Embryonic facial prominence (tissue), 1 donor: ENCODE measurements at regions not wholly inside any gene's neighbourhood (a gene's known extent, or its start where the extent isn't known, plus 50 kb on each side); places are given as distances from the start of the nearest gene placed in this dataset.
"Not testable (repeated sequence)": the region's sequence is repeated elsewhere in the genome, so short reads cannot be mapped to it uniquely, and the experiment has no call there.

Experiments
- DNase-seq: peaks from one replicate; pipeline ENCODE4 v3.0.0-alpha.2; 2016; ENCODE audit errors: extremely low spot score

DNA sequence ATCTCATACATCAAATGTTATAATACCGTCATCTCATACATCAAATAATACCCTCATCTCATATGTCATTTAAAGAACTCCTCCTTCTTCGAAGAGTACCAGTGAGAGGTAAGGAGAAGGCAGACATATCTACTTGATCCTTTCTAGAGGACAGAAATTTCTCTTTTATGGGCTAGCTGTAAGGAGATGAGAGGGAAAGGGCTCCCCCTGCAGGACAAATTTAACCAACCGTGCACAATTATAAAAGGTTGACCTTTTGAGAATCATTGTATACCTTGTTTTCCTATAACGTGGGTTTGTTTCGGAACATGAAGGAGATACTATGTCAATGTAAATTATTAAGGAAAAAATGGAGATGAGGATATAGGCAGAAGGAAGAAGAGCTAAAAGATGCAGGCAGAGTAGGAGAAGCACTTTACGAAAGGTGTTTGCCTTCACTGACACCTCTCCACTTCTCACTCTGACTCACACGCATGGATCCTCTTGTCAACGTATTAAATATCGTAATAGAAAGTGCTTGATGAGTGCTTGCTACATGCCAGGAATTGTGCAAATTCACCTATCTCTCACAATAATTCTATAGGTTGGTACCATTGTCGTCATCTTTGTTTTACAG lies 465.9 kb upstream of the ERCC4 start:
- no peak for DNase-seq

GRCh38 chr16:13463619-13464018 lies 456.3 kb upstream of the ERCC4 start:
- DNase-seq = no peak

DNA sequence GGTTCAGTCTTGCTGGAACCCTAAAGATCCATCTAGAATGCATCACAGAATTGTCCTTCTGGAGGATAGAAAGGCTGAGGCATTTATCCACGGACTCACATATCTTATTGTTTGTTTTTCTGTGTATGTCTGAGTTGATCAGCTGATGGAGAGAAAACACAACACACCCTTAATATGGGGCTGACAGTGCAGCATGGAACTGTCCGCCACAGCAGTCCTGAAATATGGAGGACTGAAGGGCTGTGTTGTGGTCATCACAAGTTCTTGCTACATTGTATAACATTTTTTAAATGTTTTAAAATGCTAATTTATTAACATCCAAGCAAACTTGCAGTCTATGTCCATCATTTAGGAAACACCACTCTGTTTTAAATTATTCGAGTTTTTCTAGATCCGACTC lies 448.9 kb upstream of the ERCC4 start:
- DNase-seq = no peak

- no peak for DNase-seq
Observed at GRCh38 chr16:13478991-13479390, 441.0 kb upstream of the ERCC4 start.

DNA sequence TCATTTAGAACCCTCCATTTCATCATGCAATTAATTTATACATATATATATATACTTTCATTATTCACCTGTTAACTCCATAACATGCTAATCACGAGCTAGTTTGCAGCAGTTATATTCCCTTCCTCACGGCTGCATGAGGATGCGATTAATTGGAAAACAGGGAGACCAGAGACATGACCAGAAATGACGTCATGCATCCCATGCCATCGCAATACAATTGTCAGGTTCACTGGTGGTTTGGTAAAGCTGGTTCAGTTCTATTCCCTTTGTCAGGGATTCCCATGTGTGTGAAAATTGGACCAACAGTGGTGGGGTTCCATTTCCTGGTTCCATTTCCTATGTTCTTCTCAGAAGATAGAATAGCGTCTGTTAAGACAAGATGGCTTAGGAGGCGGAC lies 440.4 kb upstream of the ERCC4 start:
- no peak for DNase-seq

- no peak for DNase-seq
Observed at GRCh38 chr16:13480801-13481200, 439.2 kb upstream of the ERCC4 start.

DNA sequence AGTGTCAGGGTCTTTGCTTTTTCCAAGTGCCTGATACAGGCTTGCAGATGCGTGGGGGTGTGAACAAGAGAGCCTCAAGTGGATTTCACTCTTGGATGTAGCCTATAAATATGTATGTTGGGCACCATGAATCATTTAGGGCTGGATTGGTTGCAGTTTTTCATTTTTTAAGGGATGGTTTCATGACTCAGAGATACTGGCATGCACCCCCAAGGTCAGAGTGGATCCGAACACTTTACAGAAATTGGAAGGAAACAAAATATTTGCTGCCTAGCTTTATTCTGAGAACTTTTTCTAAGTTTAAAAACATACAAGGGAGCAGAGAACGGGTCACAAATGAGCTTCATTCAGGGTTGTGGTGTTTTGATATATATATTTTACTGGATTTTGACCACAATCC lies 436.8 kb upstream of the ERCC4 start:
- DNase-seq = no peak

DNA sequence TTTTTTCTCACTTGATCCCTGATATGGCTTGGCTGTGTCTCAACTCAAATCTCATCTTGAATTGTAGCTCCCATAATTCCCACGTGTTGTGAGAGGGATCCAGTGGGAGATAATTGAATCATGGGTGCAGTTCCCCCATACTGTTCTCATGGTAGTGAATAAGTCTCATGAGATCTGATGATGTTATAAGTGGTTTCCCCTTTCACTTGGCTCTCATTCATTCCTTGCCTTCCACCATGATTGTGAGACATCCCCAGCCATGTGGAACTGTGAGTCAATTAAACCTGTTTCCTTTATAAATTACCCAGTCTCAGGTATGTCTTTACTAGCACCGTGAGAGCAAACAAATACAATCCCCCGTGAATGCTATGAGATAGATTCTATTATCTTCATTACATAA lies 430.5 kb upstream of the ERCC4 start:
- not testable (repeated sequence) for DNase-seq

DNA sequence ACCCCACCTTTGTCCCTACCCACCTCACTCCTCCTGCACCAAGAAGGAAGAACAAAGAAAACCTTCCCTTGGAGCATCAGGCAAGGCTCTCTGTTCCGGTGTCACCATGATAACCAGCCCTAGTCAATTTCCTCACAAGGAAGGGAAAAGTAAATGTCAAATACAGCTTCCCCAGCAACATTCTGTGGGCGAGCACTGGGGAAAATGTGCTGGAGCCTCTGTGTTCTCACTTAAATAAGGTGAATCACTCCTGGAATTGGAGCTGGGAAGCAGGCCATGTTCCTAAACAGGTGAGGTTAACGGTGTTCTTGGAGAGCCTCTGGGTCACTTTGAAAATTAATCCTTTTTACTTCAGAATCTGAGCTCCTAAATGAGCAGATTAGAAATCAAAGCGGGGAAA lies 427.9 kb upstream of the ERCC4 start:
- DNase-seq = no peak

- DNase-seq = no peak
Observed at GRCh38 chr16:13503960-13504635, 415.9 kb upstream of the ERCC4 start.

DNA sequence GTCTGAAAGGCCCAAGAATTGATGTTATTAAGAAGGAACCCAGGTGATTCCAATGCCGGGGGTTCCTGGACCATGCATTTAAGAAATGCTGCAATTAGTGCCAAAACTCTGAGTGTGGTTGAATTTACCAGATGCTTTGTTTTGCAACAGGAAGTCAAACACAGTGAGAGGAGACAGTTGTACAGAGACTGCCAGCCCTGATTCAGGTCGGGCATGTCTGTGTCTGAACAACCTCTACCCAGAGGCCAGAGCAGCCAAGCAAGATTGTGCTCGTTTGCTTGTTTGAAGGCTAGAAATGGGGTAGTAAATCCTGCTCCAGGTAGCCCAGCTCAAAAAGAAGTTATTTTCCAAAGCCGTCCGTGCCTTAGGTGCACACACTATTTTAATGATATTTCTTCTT lies 412.4 kb upstream of the ERCC4 start:
- no peak for DNase-seq

- DNase-seq = no peak
Observed at GRCh38 chr16:13510425-13511151, 409.4 kb upstream of the ERCC4 start.

- no peak for DNase-seq
Observed at GRCh38 chr16:13517841-13518240, 402.1 kb upstream of the ERCC4 start.

- DNase-seq = no peak
Observed at GRCh38 chr16:13519871-13520270, 400.1 kb upstream of the ERCC4 start.

DNA sequence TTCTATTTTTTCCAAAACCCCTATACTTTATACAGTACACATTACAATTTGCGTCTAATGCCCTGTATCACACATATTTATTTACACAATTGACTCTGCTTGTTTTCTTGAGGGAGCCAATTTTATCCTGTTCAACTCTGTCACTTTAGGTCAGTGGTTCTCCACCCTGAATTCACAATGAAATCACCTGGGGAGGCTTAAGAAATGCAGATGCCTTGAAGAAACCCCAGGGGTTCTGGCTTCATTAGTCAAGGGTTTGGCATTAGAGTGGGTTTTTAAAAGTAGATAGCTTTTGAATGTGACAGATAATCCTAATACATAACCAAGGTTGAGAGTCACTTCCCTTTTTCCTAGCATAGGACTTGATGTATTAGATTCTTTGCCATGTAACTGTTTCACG lies 398.6 kb upstream of the ERCC4 start:
- no peak for DNase-seq

- no peak for DNase-seq
Observed at GRCh38 chr16:13527332-13527731, 392.6 kb upstream of the ERCC4 start.

- no peak for DNase-seq
Observed at GRCh38 chr16:13528691-13529090, 391.3 kb upstream of the ERCC4 start.

GRCh38 chr16:13529193-13529982 lies 390.6 kb upstream of the ERCC4 start:
- no peak for DNase-seq

DNA sequence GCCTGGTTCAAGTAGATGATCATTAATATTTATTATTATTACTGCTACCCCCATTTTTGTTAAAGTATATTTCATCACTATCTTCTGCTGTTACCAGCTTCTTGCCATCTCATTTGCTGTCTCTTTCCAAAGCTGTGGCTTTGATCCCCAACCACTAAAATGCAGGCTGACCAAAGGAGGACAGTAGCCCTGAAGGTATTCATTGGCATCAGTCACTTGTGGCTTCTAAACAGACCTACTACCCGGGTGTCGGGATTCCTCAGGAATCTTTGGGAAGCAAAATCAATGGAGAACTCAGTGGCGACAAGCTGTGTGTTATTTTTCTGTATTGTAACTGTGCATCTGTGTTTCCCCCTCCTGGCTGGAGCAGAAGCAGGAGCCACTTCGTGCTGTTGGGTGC lies 379.2 kb upstream of the ERCC4 start:
- DNase-seq = no peak

GRCh38 chr16:13542284-13542683 lies 377.7 kb upstream of the ERCC4 start:
- no peak for DNase-seq

DNA sequence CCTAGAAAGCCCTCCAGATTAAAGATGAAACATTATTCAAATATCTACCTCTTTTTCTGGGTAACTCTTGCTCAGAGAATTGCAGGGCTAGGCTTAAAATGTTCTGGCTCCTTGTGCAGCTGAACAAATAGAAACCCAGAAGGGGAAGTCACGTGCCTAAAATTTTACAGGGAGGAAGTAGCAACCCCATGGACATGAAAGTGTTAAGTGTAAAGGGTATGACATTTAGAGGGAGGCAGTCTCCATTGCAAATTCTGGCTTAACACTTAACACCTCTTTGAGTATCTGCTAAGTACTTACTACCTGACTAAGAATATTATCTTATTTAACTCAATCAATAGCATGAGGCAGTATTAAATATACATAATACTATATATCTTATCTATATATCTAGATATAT lies 376.1 kb upstream of the ERCC4 start:
- no peak for DNase-seq

DNA sequence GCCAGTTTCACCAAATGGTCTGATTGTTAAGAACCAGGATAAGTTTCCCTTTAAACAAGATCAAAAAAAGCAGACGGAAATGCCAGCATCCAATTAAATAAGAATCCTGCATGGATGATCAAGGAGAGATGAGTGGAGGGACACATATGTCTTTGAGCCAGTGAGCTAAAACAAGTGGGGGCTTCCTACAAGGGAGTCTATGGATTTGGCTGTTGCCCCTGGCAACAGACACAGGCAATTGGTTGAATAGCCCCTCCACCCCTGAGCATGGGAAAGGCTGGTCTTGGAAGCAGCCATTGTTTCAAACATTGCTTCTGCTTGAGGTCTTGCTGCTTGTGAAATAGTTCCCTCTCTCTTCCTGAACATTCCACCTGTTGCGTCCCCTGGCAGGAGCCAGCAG lies 374.7 kb upstream of the ERCC4 start:
- DNase-seq = no peak
